NCI-H2107 treated with DMSO at 0.1 percent for 48 hours (cell line): ENCODE measurements at regions not wholly inside any gene's neighbourhood (a gene's known extent, or its start where the extent isn't known, plus 50 kb on each side); places are given as distances from the start of the nearest gene placed in this dataset.

Experiments
- DNase-seq: peaks from one replicate; lab custom pipeline; 2025; ENCODE audit not compliant: unreplicated experiment; lab: John Stamatoyannopoulos, UW

DNA sequence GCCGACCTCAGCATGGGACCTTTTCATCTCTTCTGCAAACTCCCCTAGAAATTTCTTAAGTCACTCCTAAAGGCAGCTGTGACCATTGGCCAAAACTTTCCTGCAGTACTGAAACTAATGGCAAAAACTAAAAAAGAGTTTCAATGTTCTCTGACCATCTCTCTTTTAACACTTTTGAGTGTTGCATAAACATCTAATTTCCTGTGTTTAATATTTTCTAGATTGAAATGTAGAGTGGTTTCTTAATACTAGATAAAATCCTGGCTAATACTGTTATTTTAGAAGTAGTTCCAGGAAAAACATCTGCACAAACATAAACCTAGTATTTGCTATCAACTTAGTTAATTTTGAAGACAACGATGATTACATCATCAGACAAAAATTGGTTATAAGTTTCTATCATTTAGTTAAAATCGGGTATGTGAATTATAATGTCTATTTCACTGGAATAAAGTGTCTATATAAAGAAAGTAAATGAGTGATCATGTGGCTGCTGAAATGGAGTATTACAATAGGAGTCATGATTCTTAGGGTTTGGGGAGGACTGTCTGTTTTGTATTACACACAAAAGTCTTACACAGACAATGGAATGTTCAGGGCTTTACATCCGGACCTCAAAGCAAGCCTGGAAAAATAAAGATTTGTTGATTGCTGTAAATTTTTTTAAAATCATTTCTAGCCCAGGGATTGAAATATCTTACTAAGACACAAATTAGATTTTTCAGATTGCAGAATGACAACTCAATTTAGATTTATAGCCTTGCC is 1323.4 kb downstream of the C4orf33 start:
- no peak for DNase-seq

GRCh38 chr4:130422261-130422660 is 1326.3 kb downstream of the C4orf33 start:
- no peak for DNase-seq

GRCh38 chr4:130424211-130424610 is 1328.3 kb downstream of the C4orf33 start:
- DNase-seq: no peak

DNA sequence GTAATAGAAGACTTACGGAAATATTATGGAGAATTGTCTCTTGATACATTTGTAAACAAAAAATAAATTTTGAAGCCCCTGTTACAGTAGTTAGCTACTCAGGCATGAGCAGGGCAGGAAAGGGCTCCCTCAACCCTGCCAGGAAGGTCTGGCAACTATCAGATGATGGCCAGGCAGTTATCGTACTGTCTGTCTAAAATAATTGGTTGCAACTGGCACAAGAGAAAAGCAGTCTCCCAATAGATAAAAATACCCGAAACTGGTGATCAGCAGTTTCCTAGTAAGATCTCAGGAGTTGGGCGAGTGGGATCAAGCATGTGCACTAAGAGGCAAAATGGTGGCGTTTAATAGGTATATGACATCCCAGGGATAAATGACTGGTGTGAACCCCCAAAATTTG is 1336.3 kb downstream of the C4orf33 start:
- DNase-seq: no peak

- DNase-seq: no peak
Observed at GRCh38 chr4:130449741-130450140, 1353.8 kb downstream of the C4orf33 start.

DNA sequence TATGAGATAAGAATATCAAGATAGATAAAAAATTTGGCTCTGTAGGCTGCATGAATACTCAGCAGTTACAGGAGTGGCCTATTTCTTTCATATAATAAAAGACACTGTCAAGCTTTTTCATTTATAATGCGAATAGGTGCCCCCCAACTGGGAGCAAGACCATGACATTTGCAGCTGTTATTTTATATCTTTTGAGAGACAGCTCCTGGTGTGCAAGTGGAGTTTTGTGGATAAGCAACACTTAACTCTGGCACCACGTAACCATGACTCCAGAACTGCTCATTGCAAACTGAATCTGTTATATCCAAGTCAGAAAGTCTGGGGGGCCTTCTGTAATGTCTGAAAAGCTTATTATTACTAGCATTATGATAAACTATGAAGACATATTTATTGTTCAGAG is 1372.4 kb downstream of the C4orf33 start:
- DNase-seq: no peak

DNA sequence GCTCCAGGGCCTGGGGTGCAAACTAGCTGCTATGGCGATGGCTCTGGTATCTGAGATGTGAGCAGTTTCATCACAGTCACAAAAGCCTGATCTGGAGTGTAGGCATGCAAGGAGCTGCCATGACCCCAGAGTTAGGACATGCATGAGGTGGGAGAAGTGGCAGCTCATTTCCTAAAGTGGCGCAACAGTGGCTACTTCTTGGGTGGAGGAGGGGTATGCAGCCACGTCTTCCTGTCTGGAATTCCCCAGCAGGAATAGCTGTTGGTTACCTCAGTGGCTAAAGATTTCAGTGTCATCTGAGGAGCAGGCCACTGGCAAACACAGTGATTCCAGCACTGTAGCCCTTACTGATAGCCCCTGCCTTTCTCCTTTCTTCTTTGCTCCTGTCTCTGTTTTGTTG is 1382.5 kb downstream of the C4orf33 start:
- no peak for DNase-seq

- DNase-seq: no peak
Observed at GRCh38 chr4:130479020-130479419, 1383.1 kb downstream of the C4orf33 start.

- DNase-seq: no peak
Observed at GRCh38 chr4:130479674-130480073, 1383.7 kb downstream of the C4orf33 start.

DNA sequence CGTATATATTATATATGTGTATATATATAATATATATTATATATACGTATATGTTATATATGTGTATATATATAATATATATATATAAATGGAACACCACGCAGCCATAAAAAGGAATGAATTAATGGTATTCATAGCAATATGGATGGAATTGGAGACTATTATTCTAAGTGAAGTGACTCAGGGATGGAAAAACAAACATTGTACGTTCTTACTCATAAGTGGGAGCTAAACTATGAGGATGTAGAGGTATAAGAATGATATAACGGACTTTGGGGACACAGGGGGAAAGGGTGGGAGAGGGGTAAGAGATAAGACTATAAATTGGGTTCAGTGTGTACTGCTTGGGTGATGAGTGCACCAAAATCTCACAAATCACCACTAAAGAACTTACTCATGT is 1388.9 kb downstream of the C4orf33 start:
- DNase-seq: no peak

DNA sequence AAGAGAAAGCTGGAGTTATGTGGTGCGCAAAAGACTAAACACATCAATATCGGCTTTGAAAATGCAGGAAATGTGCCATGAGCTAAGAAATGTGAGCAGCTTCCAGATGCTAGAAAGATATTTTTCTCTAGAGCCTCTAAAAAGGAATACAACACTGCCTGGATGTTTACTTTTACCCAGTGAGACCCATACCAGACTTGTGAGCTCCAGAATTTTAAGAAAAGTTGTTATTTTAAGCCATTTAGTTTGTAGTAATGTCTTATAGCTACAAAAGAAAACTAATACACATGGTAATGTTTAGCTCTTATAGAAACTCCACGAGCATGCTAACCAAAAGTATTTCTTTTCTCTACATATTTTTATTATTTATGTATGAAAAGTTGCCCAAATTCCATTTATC is 1389.4 kb downstream of the C4orf33 start:
- DNase-seq: no peak

DNA sequence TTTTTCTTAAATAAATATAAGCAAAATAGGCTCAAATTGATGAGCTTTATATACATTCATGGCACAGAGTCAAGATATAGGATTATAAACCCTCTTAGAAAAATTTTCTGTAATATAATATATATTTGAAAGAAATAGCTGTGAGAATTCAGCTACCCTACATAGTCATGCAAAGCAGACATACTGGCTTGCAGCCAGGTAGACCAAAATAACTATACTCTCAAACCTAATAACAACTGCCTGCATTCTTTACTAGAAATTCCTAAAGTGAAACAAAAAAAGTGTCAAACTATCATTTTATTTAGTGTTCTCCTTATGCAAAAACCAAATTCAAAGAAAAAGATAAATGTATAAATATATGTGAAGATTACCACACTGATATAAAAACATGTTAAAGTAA is 1390.2 kb downstream of the C4orf33 start:
- DNase-seq: no peak

DNA sequence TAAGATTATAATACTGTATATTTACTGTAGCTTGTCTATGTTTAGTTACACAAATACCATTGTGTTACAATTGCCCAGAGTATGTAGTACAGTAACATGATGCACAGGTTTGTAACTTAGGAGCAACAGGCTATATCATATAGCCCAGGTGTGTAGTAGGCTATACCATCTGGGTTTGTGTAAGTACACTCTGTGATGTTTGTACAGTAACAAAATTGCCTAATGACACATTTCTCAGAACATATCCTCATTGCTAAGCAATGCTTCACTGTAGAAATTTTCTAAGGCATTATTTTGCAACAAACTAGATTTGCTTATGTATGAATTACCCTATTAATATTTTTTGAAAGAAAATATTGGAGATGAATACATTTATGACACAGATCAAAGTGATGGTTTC is 1390.9 kb downstream of the C4orf33 start:
- no peak for DNase-seq

DNA sequence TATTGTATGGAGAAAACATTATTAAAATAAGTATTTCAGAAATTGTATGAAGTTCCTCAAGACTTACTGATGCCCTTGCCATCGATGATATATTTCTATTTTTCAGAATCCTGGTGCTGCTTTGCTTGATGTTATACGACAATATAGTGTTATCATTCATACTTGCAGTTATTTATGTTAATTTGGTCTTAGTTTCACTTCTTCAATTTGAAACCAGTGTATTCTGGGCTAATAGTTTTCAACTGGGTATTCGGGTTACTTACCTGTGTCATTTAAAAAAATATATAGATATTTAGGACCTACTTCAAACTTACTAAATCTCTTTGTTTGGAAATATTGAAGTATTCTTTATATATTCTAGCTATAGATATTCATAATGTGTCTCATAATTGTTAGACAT is 1414.7 kb downstream of the C4orf33 start:
- DNase-seq: no peak

DNA sequence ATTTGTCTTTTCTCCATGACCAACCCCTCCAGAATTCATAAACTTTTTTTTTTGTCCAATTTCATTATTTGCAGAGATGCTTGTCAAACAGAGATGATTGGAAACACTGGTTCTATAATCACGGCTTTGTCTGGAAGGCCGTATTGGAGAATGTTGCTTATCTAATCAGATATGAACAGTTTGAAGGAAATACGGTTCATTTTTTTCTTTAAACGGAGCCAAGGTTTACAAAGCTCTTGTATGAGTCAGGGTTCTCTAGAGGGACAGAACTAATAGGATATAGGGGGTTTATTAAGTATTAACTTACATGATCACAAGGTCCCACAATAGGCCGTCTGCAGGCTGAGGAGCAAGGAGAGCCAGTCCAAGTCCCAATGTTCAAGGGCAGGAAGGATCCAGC is 1415.8 kb downstream of the C4orf33 start:
- no peak for DNase-seq

GRCh38 chr4:130524057-130524456 is 1428.1 kb downstream of the C4orf33 start:
- no peak for DNase-seq

GRCh38 chr4:130530505-130530904 is 1434.6 kb downstream of the C4orf33 start:
- no peak for DNase-seq

DNA sequence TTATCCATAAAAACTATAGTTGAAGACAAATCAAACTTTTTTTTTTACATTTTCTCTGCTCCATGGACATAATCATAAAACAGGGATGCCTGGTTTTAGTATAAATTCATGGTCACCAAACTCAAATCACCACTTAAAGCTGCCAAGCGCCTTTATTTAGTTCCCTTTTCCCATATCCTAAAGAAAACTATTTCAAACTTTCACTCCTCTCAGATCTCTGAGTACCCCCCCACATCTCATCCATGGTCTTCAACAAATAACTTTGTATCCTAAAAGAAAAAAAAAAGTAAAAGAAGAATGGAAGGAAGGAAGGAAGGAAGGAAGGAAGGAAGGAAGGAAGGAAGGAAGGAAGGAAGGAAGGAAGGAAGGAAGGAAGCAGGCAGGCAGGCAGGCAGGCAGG is 1438.7 kb downstream of the C4orf33 start:
- DNase-seq: no peak

- no peak for DNase-seq
Observed at GRCh38 chr4:130542953-130543352, 1447.0 kb downstream of the C4orf33 start.

DNA sequence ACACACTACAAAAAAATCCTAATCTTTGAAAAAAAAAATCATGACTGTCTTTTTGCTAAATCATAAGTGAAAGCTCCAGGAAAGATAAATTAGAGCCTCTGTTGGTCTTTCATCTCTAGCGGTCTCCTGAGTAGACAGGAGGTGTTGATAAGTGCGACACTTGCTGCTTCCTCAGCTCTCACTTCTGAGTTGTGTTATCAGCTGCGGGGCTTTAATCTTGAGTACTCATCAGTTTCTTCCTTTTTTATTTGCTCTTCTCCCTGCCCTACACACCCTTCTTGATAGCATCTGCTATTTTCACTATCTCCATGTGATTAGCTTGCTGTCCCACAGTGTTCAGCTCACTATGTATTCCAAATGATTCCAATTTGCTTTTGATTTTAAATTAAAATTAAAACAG is 1449.2 kb downstream of the C4orf33 start:
- no peak for DNase-seq

GRCh38 chr4:130545596-130545995 is 1449.6 kb downstream of the C4orf33 start:
- no peak for DNase-seq

- DNase-seq: no peak
Observed at GRCh38 chr4:130559268-130559667, 1463.3 kb downstream of the C4orf33 start.

DNA sequence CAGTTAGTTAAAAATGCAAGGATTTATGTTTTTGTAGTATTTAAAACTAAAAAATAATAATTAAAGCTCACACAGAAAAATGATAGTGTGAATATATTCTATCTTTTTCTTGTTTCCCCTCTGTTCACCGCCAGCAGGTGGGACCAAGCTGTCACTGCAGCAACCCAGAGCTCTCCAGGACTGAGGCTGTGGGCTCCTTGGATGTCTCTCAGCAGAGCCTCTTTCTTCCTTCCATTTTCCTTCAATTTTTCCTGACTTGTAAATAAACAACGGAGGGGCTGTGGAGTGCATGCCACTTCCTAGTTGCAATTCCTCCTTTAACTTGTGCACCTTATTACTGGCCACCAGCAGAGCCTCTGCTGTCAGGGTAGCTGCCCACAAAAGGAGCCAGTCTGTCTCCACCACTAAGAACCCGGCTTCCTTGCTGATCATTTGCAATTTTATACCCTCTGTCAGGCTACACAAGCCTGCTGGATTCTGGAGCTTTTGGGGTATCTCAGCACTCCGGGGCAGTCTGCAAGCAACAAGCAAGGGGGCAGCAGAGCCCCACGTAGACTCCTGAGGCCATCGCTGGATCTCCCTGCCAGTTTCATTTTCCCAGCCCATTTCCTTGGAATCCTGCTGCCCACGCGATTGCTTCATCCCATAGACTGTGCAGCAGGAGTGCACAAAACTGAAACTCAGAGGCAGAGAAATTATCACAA is 1467.4 kb downstream of the C4orf33 start:
- peak; percentile 9 for DNase-seq
